Neuronal stem cell (in vitro differentiated cells): ENCODE measurements at regions not wholly inside any gene's neighbourhood (a gene's known extent, or its start where the extent isn't known, plus 50 kb on each side); places are given as distances from the start of the nearest gene placed in this dataset.
A peak's percentile ranks its signal among the peaks of the same experiment; 100 is the strongest.

Experiments used
- DNase-seq: peaks from one replicate; pipeline ENCODE4 v3.0.0-alpha.2; 2013; ENCODE audit warnings: low spot score
- H2AFZ ChIP-seq: one replicate; pipeline ENCODE4 v1.6.1; 2013; ENCODE audit warnings: mild to moderate bottlenecking, low read length, inconsistent platforms
- H2AK5ac ChIP-seq: 2 replicates; pipeline ENCODE4 v1.6.1; 2013; ENCODE audit warnings: low read depth, mild to moderate bottlenecking, inconsistent platforms, low read length, moderate library complexity, mixed read lengths
- H2BK120ac ChIP-seq: 2 replicates; pipeline ENCODE4 v1.6.1; 2013; ENCODE audit warnings: low read depth, mild to moderate bottlenecking, inconsistent platforms, low read length, moderate library complexity, mixed read lengths
- H2BK12ac ChIP-seq: one replicate; pipeline ENCODE4 v1.6.1; 2013; ENCODE audit warnings: low read length, inconsistent platforms
- H2BK15ac ChIP-seq: 2 replicates; pipeline ENCODE4 v1.6.1; 2013; ENCODE audit warnings: mild to moderate bottlenecking, low read length, inconsistent platforms, mixed read lengths
- H2BK5ac ChIP-seq: one replicate; pipeline ENCODE4 v1.6.1; 2013; ENCODE audit warnings: inconsistent platforms, mild to moderate bottlenecking, low read length, moderate library complexity
- H3K14ac ChIP-seq: one replicate; pipeline ENCODE4 v1.6.1; 2013; ENCODE audit warnings: low read length, inconsistent platforms
- H3K18ac ChIP-seq: 2 replicates; pipeline ENCODE4 v1.6.1; 2013; ENCODE audit warnings: low read length, inconsistent platforms
- H3K23ac ChIP-seq: 2 replicates; pipeline ENCODE4 v1.6.1; 2013; ENCODE audit warnings: low read depth, mild to moderate bottlenecking, mixed read lengths, low read length, inconsistent platforms; ENCODE audit not compliant: poor library complexity
- H3K27ac ChIP-seq: replicated peaks from 3 replicates; pipeline ENCODE4 v1.5.1; 2013; ENCODE audit warnings: low read length, inconsistent platforms
- H3K27me3 ChIP-seq, 3 experiments: 2 replicates each; pipeline ENCODE4 v1.6.1; 2013; ENCODE audit warnings: low read length in 3 of 3, mild to moderate bottlenecking in 2 of 3, inconsistent platforms in 1 of 3, low read depth in 1 of 3, mixed read lengths in 1 of 3, moderate library complexity in 1 of 3; ENCODE audit not compliant: control insufficient read depth in 3 of 3, insufficient read depth in 3 of 3
- H3K36me3 ChIP-seq, 2 donors: replicated peaks in 1 of 2; 2 replicates each; pipeline ENCODE4 v1.6.1; 2013; ENCODE audit warnings: low read length in 2 of 2; ENCODE audit not compliant: control insufficient read depth in 2 of 2, insufficient read depth in 2 of 2
- H3K4ac ChIP-seq: 2 replicates; pipeline ENCODE4 v1.6.1; 2013; ENCODE audit warnings: inconsistent platforms, mild to moderate bottlenecking, low read length, moderate library complexity
- H3K4me1 ChIP-seq, 2 donors: 1 replicate in 1 of 2; 2 replicates in 1 of 2; pipeline ENCODE4 v1.6.1; 2013; ENCODE audit warnings: low read length in 2 of 2, low read depth in 1 of 2; ENCODE audit not compliant: control insufficient read depth in 2 of 2, insufficient read depth in 1 of 2
- H3K4me2 ChIP-seq: one replicate; pipeline ENCODE4 v1.6.1; 2013; ENCODE audit warnings: mild to moderate bottlenecking, low read length, inconsistent platforms; ENCODE audit not compliant: insufficient read depth, poor library complexity, severe bottlenecking
- H3K4me3 ChIP-seq, 2 donors: 2 replicates each; pipeline ENCODE4 v1.5.1; 2013; ENCODE audit warnings: low read length in 2 of 2, mild to moderate bottlenecking in 2 of 2, inconsistent platforms in 1 of 2, moderate library complexity in 1 of 2
- H3K79me1 ChIP-seq: one replicate; pipeline ENCODE4 v1.6.1; 2013; ENCODE audit warnings: low read depth, mild to moderate bottlenecking, inconsistent platforms, low read length, moderate library complexity
- H3K9ac ChIP-seq: one replicate; pipeline ENCODE4 v1.6.1; 2013; ENCODE audit warnings: mild to moderate bottlenecking, low read depth, low read length, inconsistent platforms; ENCODE audit not compliant: poor library complexity
- H3K9me3 ChIP-seq, 2 donors: replicated peaks in 1 of 2; 2 replicates each; pipeline versions ENCODE3 to v1.6.1; 2013; ENCODE audit warnings: low read length in 2 of 2, mild to moderate bottlenecking in 2 of 2, inconsistent platforms in 1 of 2, low read depth in 1 of 2, mixed read lengths in 1 of 2, moderate library complexity in 1 of 2; ENCODE audit not compliant: control insufficient read depth in 2 of 2, insufficient read depth in 1 of 2
- H4K8ac ChIP-seq: one replicate; pipeline ENCODE4 v1.6.1; 2013; ENCODE audit warnings: low read depth, mild to moderate bottlenecking, inconsistent platforms, low read length, moderate library complexity
- H4K91ac ChIP-seq: one replicate; pipeline ENCODE4 v1.6.1; 2013; ENCODE audit warnings: low read length, low read depth, mild to moderate bottlenecking, inconsistent platforms; ENCODE audit not compliant: poor library complexity
- WGBS, 2 donors: extraction: QIAGEN DNeasy Blood & Tissue Kit; methylation state at CpG; one replicate each; pipeline ENCODE4 v1.1.7; 2013; ENCODE audit warnings: missing lambda C conversion rate in 2 of 2, mixed read lengths in 1 of 2; ENCODE audit not compliant: insufficient read length in 2 of 2, insufficient replicate concordance in 1 of 2; ENCODE audit errors: extremely low coverage in 2 of 2; 5-methylcytosine and 5-hydroxymethylcytosine counted together

DNA sequence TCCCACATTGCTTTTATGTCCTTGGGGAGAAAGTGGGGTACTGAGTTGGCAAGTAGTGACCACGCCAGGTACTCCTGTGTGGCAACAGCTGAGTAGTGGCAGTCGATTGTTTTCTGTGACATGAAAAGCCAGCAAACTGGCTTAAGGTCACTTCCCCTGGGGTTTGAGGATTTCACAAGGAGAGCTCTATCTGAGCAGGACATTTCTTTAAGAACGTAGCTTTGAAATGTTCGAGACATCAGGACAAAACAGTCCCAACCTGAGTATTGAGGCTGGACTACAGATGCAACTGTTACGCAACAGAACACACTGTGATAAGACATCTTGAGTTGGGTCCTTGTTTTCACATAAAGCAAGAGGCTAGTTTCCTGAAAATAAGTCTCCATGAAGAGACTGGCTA, 146.7 kb upstream of the KLF14 start:
- no peak overlapping the region for H3K27ac ChIP-seq
- no CpG with 5 or more reads among the region's 5 CpGs for WGBS, 2 donors

GRCh38 chr7:130881091-130881798, 147.2 kb upstream of the KLF14 start:
- no peak overlapping the region for H2BK12ac ChIP-seq
- H3K4me2 ChIP-seq = no peak overlapping the region
- H2BK120ac ChIP-seq = no peak overlapping the region
- H4K91ac ChIP-seq = no peak overlapping the region
- H3K9ac ChIP-seq = no peak overlapping the region
- H4K8ac ChIP-seq = no peak overlapping the region
- no CpG with 5 or more reads among the region's 3 CpGs for WGBS, 2 donors
- no peak for DNase-seq
- no peak overlapping the region for H3K14ac ChIP-seq
- H3K4me3 ChIP-seq = no peak overlapping the region
- no peak overlapping the region for H2BK5ac ChIP-seq
- no peak overlapping the region for H3K23ac ChIP-seq
- peaks cover 14 to 32% of the 10 kb centered on the region in 2 donors for H3K4me1 ChIP-seq
- no peaks in the 10 kb centered on the region for H3K36me3 ChIP-seq
- H3K27ac ChIP-seq = no peak overlapping the region
- H3K18ac ChIP-seq = no peak overlapping the region
- no peak overlapping the region for H2AK5ac ChIP-seq
- no peaks in the 10 kb centered on the region for H3K9me3 ChIP-seq
- no peaks in the 10 kb centered on the region for H3K79me1 ChIP-seq
- peak overlapping the region; percentile 48 for H2AFZ ChIP-seq
- no peaks in the 10 kb centered on the region for H3K27me3 ChIP-seq
- H3K4ac ChIP-seq = no peak overlapping the region
- no peak overlapping the region for H2BK15ac ChIP-seq

More for the DNA sequence above, 146.7 kb upstream of the KLF14 start:
- H2BK5ac ChIP-seq = no peak overlapping the region
- no peak overlapping the region for H3K4me3 ChIP-seq
- no peak overlapping the region for H3K4ac ChIP-seq
- H3K9me3 ChIP-seq = no peaks in the 10 kb centered on the region
- no peak overlapping the region for H3K14ac ChIP-seq
- H3K18ac ChIP-seq = no peak overlapping the region
- no peak overlapping the region for H2BK120ac ChIP-seq
- H3K36me3 ChIP-seq = no peaks in the 10 kb centered on the region
- H3K23ac ChIP-seq = no peak overlapping the region
- no peak overlapping the region for H4K91ac ChIP-seq
- H2AFZ ChIP-seq = no peak overlapping the region
- H3K4me1 ChIP-seq = peaks cover 16 to 34% of the 10 kb centered on the region in 2 donors
- H2BK15ac ChIP-seq = no peak overlapping the region
- no peaks in the 10 kb centered on the region for H3K79me1 ChIP-seq
- H2BK12ac ChIP-seq = no peak overlapping the region
- H3K9ac ChIP-seq = no peak overlapping the region
- no peak overlapping the region for H2AK5ac ChIP-seq
- H3K4me2 ChIP-seq = no peak overlapping the region
- no peaks in the 10 kb centered on the region for H3K27me3 ChIP-seq
- H4K8ac ChIP-seq = no peak overlapping the region
- no peak for DNase-seq

DNA sequence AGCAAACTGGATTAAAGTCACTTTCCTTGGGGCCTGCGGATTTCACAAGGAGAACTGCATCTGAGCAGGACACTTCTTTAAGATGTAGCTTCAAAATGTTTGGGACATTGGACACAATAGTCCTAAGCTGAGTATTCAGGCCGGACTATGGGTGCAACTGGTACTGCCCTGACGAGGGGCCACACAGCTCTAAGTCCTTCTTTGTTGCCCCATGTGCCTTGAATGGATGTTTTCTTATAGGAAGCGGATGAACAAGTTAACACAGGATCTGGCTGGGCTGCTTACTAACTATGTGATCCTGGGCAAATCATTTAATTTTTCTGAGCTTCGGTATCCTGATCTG, 147.8 kb upstream of the KLF14 start:
- H3K27me3 ChIP-seq = no peaks in the 10 kb centered on the region
- H2AK5ac ChIP-seq = no peak overlapping the region
- no peaks in the 10 kb centered on the region for H3K36me3 ChIP-seq
- H3K4me3 ChIP-seq = no peak overlapping the region
- H3K4me2 ChIP-seq = no peak overlapping the region
- H4K8ac ChIP-seq = no peak overlapping the region
- no peak overlapping the region for H2BK120ac ChIP-seq
- H3K14ac ChIP-seq = no peak overlapping the region
- H3K9me3 ChIP-seq = no peaks in the 10 kb centered on the region
- no peaks in the 10 kb centered on the region for H3K79me1 ChIP-seq
- H2BK5ac ChIP-seq = no peak overlapping the region
- H3K27ac ChIP-seq = no peak overlapping the region
- no peak overlapping the region for H2BK15ac ChIP-seq
- H3K18ac ChIP-seq = no peak overlapping the region
- WGBS, 2 donors = no CpG with 5 or more reads among the region's 5 CpGs
- no peak overlapping the region for H3K9ac ChIP-seq
- no peak for DNase-seq
- no peak overlapping the region for H2BK12ac ChIP-seq
- peaks cover 14 to 30% of the 10 kb centered on the region in 2 donors for H3K4me1 ChIP-seq
- H2AFZ ChIP-seq = peak overlapping the region; percentile 48
- H3K23ac ChIP-seq = no peak overlapping the region
- no peak overlapping the region for H4K91ac ChIP-seq
- no peak overlapping the region for H3K4ac ChIP-seq

DNA sequence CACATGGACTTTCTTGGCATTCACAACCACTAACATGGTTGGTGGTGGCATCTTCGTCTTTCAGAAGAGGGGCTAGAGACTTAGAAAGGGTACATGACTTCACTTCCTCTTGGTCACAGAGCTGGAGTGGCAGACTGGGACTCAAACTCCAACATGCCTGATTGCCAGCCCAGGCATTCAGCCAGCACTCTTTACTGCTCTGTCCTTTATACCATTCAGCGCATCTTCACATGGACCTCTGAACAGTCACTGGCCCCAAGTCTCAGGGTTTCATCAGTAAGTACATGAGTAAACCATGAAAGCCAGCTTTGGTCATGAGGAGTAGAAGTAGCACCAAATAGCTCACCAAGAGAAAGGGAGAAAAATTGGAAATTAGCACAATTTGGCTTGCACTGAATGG, 148.4 kb upstream of the KLF14 start:
- no peaks in the 10 kb centered on the region for H3K9me3 ChIP-seq
- no peak for DNase-seq
- H3K27me3 ChIP-seq = no peaks in the 10 kb centered on the region
- H3K4me2 ChIP-seq = no peak overlapping the region
- no peak overlapping the region for H4K91ac ChIP-seq
- H3K79me1 ChIP-seq = no peaks in the 10 kb centered on the region
- no peak overlapping the region for H3K4me3 ChIP-seq
- no peak overlapping the region for H3K9ac ChIP-seq
- no peak overlapping the region for H4K8ac ChIP-seq
- H2AFZ ChIP-seq = no peak overlapping the region
- no peak overlapping the region for H2BK15ac ChIP-seq
- H3K18ac ChIP-seq = no peak overlapping the region
- no peak overlapping the region for H3K23ac ChIP-seq
- no peak overlapping the region for H2BK120ac ChIP-seq
- H3K14ac ChIP-seq = no peak overlapping the region
- peaks cover 12 to 25% of the 10 kb centered on the region in 2 donors for H3K4me1 ChIP-seq
- WGBS, 2 donors = no CpG with 5 or more reads among the region's 2 CpGs
- no peak overlapping the region for H2BK12ac ChIP-seq
- H3K27ac ChIP-seq = no peak overlapping the region
- no peaks in the 10 kb centered on the region for H3K36me3 ChIP-seq
- no peak overlapping the region for H3K4ac ChIP-seq
- no peak overlapping the region for H2AK5ac ChIP-seq
- H2BK5ac ChIP-seq = no peak overlapping the region
